Fibroblast of lung (primary cell): ENCODE measurements at regions not wholly inside any gene's neighbourhood (a gene's known extent, or its start where the extent isn't known, plus 50 kb on each side); places are given as distances from the start of the nearest gene placed in this dataset.
A peak's percentile ranks its signal among the peaks of the same experiment; 100 is the strongest.

Experiments
- DNase-seq, 2 donors: peaks; one replicate each; pipeline versions ENCODE4 v3.0.0 to v3.0.0-alpha.2; 2010; ENCODE audit warnings: low read depth in 2 of 2
- H2AFZ ChIP-seq: 2 replicates; pipeline ENCODE4 v1.5.1; 2012; ENCODE audit warnings: low read length, control low read depth, inconsistent platforms
- H3K27ac ChIP-seq: 2 replicates; pipeline ENCODE4 v1.5.1; 2011; ENCODE audit warnings: low read length, control low read depth; ENCODE audit not compliant: insufficient read depth
- H3K27me3 ChIP-seq: 2 replicates; pipeline ENCODE4 v1.5.1; 2011; ENCODE audit warnings: mild to moderate bottlenecking, low read length; ENCODE audit not compliant: control insufficient read depth, insufficient read depth
- H3K36me3 ChIP-seq: 2 replicates; pipeline ENCODE4 v1.5.1; 2011; ENCODE audit warnings: low read length; ENCODE audit not compliant: control insufficient read depth, insufficient read depth
- H3K4me1 ChIP-seq: 2 replicates; pipeline ENCODE4 v1.5.1; 2011; ENCODE audit warnings: low read length; ENCODE audit not compliant: control insufficient read depth, insufficient read depth; ENCODE audit errors: extremely low read depth
- H3K4me2 ChIP-seq: 2 replicates; pipeline ENCODE4 v1.5.1; 2011; ENCODE audit warnings: low read length, control low read depth; ENCODE audit not compliant: insufficient read depth; ENCODE audit errors: extremely low read depth
- H3K4me3 ChIP-seq, 4 experiments: fragments of 200-600 bp in 1 of 4; sonication (generic) in 1 of 4; replicated peaks in 1 of 4; 2 replicates each; pipeline ENCODE4 v1.5.1; 2011 to 2016; ENCODE audit warnings: low read length in 4 of 4, low read depth in 3 of 4, mild to moderate bottlenecking in 3 of 4, control low read depth in 2 of 4, inconsistent platforms in 1 of 4, mixed read lengths in 1 of 4; ENCODE audit not compliant: insufficient read depth in 1 of 4; ENCODE audit errors: control extremely low read depth in 1 of 4
- H3K79me2 ChIP-seq: 2 replicates; pipeline ENCODE4 v1.5.1; 2012; ENCODE audit warnings: mild to moderate bottlenecking, low read length, inconsistent platforms; ENCODE audit not compliant: control insufficient read depth, insufficient read depth
- H3K9ac ChIP-seq: 2 replicates; pipeline ENCODE4 v1.5.1; 2011; ENCODE audit warnings: mild to moderate bottlenecking, low read length, control low read depth; ENCODE audit not compliant: insufficient read depth
- H3K9me3 ChIP-seq: 2 replicates; pipeline ENCODE4 v1.5.1; 2012; ENCODE audit warnings: low read depth, low read length; ENCODE audit not compliant: control insufficient read depth, insufficient read depth
- H4K20me1 ChIP-seq: 2 replicates; pipeline ENCODE4 v1.5.1; 2011; ENCODE audit warnings: low read length; ENCODE audit not compliant: control insufficient read depth, insufficient read depth; ENCODE audit errors: extremely low read depth
- CTCF ChIP-seq, 2 donors: IDR thresholded peaks in 1 of 2; conservative IDR thresholded peaks in 1 of 2; 1 replicate in 1 of 2; 2 replicates in 1 of 2; pipeline ENCODE4 v1.5.1; 2011 to 2012; ENCODE audit warnings: low read length in 2 of 2, control low read depth in 1 of 2, inconsistent platforms in 1 of 2, low read depth in 1 of 2, mild to moderate bottlenecking in 1 of 2
- EZH2 ChIP-seq: IDR thresholded peaks from 2 replicates; pipeline ENCODE4 v1.5.1; 2012; ENCODE audit warnings: low read length, control low read depth, mild to moderate bottlenecking; ENCODE audit errors: missing control alignments

DNA sequence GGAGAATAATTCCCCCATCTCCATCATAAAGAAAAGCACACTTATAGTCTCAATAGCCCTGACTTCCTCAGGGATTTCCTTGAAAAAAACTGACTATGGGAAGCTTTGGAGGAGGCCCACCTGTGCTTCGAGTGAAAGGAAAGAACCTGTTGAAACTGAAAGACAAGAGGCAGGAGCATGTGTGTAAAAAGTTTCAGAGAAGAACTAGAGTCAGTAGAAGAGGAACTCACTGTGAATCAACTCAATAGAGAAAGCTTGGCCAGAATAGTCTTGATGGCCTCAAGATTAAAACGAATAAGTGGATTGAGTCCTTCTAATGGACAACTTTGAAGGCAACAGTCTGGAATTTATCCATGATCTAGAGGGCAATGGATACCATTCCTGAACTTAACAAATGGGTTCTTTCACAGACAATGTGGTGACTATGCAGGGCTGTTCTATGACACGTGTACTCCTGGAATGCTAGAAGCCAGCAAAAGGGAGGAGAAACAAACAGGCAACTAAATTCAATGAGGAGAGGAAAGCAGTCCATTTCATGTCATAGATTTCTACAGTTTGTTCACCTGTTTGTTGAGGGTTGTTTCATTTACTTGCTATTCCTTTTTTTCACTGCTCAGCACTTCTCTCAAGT lies 442.3 kb downstream of the GRB14 start:
- peaks cover 2% of the 10 kb centered on the region for H3K4me1 ChIP-seq
- H3K27me3 ChIP-seq, result no peaks in the 10 kb centered on the region
- no peaks in the 10 kb centered on the region for H3K9me3 ChIP-seq
- no peak overlapping the region for H3K4me3 ChIP-seq
- H3K36me3 ChIP-seq, result no peaks in the 10 kb centered on the region
- H3K9ac ChIP-seq, result no peak overlapping the region
- no peaks in the 10 kb centered on the region for H3K79me2 ChIP-seq
- DNase-seq, result peak; percentile 15 to 49
- no peak overlapping the region for H2AFZ ChIP-seq
- no peak overlapping the region for H3K27ac ChIP-seq
- H4K20me1 ChIP-seq, result no peaks in the 10 kb centered on the region
- TF ChIP-seq EZH2, result no peak
- no peak for TF ChIP-seq CTCF (conservative IDR thresholded peaks at IDR 0.05 in 1 of 2, IDR thresholded peaks at IDR 0.05 in 1 of 2; ENCODE audit: low read depth in 1 of 2, low read length in 2 of 2)
- H3K4me2 ChIP-seq, result no peak overlapping the region

DNA sequence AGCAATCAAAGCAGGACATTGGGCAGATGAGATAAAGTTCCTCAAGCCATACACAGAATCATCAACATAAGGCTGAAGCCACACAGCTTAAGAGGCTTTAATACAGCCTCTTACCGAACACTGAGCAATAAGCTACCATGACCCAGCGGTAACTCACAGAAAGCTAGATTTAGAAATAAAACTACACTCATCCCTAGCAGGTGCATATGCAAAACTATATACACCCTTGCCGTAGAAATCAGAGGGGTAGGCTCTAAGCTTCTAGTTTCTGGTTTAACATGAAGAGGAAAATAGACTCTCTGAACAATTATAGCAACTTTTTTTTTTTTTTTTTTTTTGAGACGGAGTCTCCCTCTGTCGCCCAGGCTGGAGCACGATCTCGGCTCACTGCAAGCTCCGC lies 428.8 kb upstream of the FIGN start:
- Histone ChIP-seq H2AFZ (no peak overlapping the region), H3K4me2 (no peak overlapping the region), H3K36me3 (no peaks in the 10 kb centered on the region), H3K79me2 (no peaks in the 10 kb centered on the region), H3K4me1 (no peaks in the 10 kb centered on the region), H3K27me3 (no peaks in the 10 kb centered on the region), H3K27ac (no peak overlapping the region), H4K20me1 (no peaks in the 10 kb centered on the region), H3K9ac (no peak overlapping the region), H3K9me3 (no peaks in the 10 kb centered on the region), H3K4me3 (no peak overlapping the region)
- no peak for TF ChIP-seq EZH2
- no peak for TF ChIP-seq CTCF (conservative IDR thresholded peaks at IDR 0.05 in 1 of 2, IDR thresholded peaks at IDR 0.05 in 1 of 2; ENCODE audit: low read depth in 1 of 2, low read length in 2 of 2)
- DNase-seq, result no peak

DNA sequence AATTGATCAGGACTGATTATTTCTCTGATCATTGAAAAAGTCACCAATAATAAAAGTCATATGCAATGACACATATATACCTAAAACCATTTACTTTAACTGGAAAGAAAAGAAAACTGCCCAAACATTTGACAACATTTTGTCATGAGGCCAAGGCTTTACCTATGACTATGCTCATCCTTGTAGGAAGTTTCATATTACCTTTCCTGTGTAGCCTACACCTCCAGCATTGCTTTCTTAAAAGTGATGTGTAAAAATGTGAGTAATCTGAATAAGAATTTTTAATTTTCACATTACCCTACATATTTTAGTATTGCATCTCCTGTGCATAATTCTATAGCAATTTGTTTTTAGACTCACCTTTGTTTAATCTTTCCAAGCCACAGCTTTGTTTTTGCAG lies 419.8 kb upstream of the FIGN start:
- no peak for DNase-seq
- Histone ChIP-seq H2AFZ (no peak overlapping the region), H3K4me2 (no peak overlapping the region), H3K27me3 (no peaks in the 10 kb centered on the region), H3K4me3 (no peak overlapping the region), H3K4me1 (no peaks in the 10 kb centered on the region), H3K79me2 (no peaks in the 10 kb centered on the region), H3K36me3 (no peaks in the 10 kb centered on the region), H3K9me3 (no peaks in the 10 kb centered on the region), H3K27ac (no peak overlapping the region), H3K9ac (no peak overlapping the region), H4K20me1 (no peaks in the 10 kb centered on the region)
- TF ChIP-seq CTCF (conservative IDR thresholded peaks at IDR 0.05 in 1 of 2, IDR thresholded peaks at IDR 0.05 in 1 of 2; ENCODE audit: low read depth in 1 of 2, low read length in 2 of 2), result no peak
- no peak for TF ChIP-seq EZH2
